CD14-positive monocyte (primary cell): ENCODE measurements at regions not wholly inside any gene's neighbourhood (a gene's known extent, or its start where the extent isn't known, plus 50 kb on each side); places are given as distances from the start of the nearest gene placed in this dataset.
A peak's percentile ranks its signal among the peaks of the same experiment; 100 is the strongest.
"Not testable (repeated sequence)": the region's sequence is repeated elsewhere in the genome, so short reads cannot be mapped to it uniquely, and the experiment has no call there.

Experiments
- DNase-seq, 3 donors: peaks; one replicate each; pipeline ENCODE4 v3.0.0-alpha.2; 2011 to 2022
- H2AFZ ChIP-seq: 2 replicates; pipeline ENCODE4 v1.6.0; 2012; ENCODE audit warnings: mild to moderate bottlenecking, low read depth, low read length, inconsistent platforms; ENCODE audit not compliant: insufficient read depth, poor library complexity, severe bottlenecking
- H3K27ac ChIP-seq, 2 donors: 1 replicate in 1 of 2; 2 replicates in 1 of 2; pipeline ENCODE4 v1.5.1; 2012 to 2013; ENCODE audit warnings: low read length in 2 of 2, control low read depth in 1 of 2, inconsistent platforms in 1 of 2, low read depth in 1 of 2, mild to moderate bottlenecking in 1 of 2
- H3K27me3 ChIP-seq, 2 donors: one replicate each; pipeline versions ENCODE4 v1.6.0 to v1.6.1; 2011 to 2013; ENCODE audit warnings: low read length in 2 of 2; ENCODE audit not compliant: control insufficient read depth in 2 of 2, insufficient read depth in 2 of 2
- H3K36me3 ChIP-seq, 2 donors: replicated peaks in 1 of 2; 1 replicate in 1 of 2; 2 replicates in 1 of 2; pipeline versions ENCODE4 v1.5.1 to v1.6.1; 2012 to 2013; ENCODE audit warnings: low read length in 2 of 2, control low read depth in 1 of 2, inconsistent platforms in 1 of 2, mild to moderate bottlenecking in 1 of 2; ENCODE audit not compliant: insufficient read depth in 2 of 2, control insufficient read depth in 1 of 2
- H3K4me1 ChIP-seq, 2 donors: 1 replicate in 1 of 2; 2 replicates in 1 of 2; pipeline versions ENCODE4 v1.5.1 to v1.6.1; 2012 to 2013; ENCODE audit warnings: low read length in 2 of 2, control low read depth in 1 of 2, inconsistent platforms in 1 of 2, mild to moderate bottlenecking in 1 of 2, moderate library complexity in 1 of 2; ENCODE audit not compliant: insufficient read depth in 2 of 2, control insufficient read depth in 1 of 2
- H3K4me2 ChIP-seq: replicated peaks from 2 replicates; pipeline ENCODE3; 2012; ENCODE audit warnings: low read length, moderate library complexity, mild to moderate bottlenecking; ENCODE audit not compliant: poor library complexity, severe bottlenecking; ENCODE audit errors: extremely low read depth
- H3K4me3 ChIP-seq, 3 experiments: fragments of 200-600 bp in 1 of 3; sonication (generic) in 1 of 3; replicated peaks in 1 of 3; 1 replicate in 2 of 3; 2 replicates in 1 of 3; pipeline ENCODE4 v1.5.1; 2011 to 2013; ENCODE audit warnings: low read length in 3 of 3, mild to moderate bottlenecking in 3 of 3, control low read depth in 2 of 3, low read depth in 2 of 3, inconsistent platforms in 1 of 3, moderate library complexity in 1 of 3
- H3K79me2 ChIP-seq: 2 replicates; pipeline ENCODE4 v1.6.0; 2012; ENCODE audit warnings: mild to moderate bottlenecking, control low read depth, inconsistent platforms, low read length, moderate library complexity; ENCODE audit not compliant: insufficient read depth
- H3K9ac ChIP-seq: 2 replicates; pipeline ENCODE4 v1.6.0; 2017; ENCODE audit warnings: low read length, mild to moderate bottlenecking; ENCODE audit not compliant: insufficient read depth, poor library complexity, severe bottlenecking
- H3K9me3 ChIP-seq, 2 donors: replicated peaks in 1 of 2; 1 replicate in 1 of 2; 2 replicates in 1 of 2; pipeline versions ENCODE4 v1.5.1 to v1.6.1; 2012 to 2013; ENCODE audit warnings: low read length in 2 of 2, control low read depth in 1 of 2; ENCODE audit not compliant: control insufficient read depth in 1 of 2, insufficient read depth in 1 of 2
- H4K20me1 ChIP-seq: 2 replicates; pipeline ENCODE4 v1.6.0; 2012; ENCODE audit warnings: mild to moderate bottlenecking, low read length, control low read depth, moderate library complexity; ENCODE audit not compliant: insufficient read depth
- H3K27ac Mint-ChIP-seq, 7 donors: one replicate each; pipeline ENCODE4 v1.8.0; 2020; ENCODE audit warnings: mild to moderate bottlenecking in 7 of 7, mixed read lengths in 7 of 7, moderate library complexity in 6 of 7, inconsistent platforms in 2 of 7
- H3K27me3 Mint-ChIP-seq, 3 donors: one replicate each; pipeline ENCODE4 v1.8.0; 2021 to 2022; ENCODE audit warnings: low read depth in 3 of 3, mild to moderate bottlenecking in 3 of 3, mixed read lengths in 3 of 3, moderate library complexity in 3 of 3, inconsistent platforms in 1 of 3
- H3K36me3 Mint-ChIP-seq, 2 donors: one replicate each; pipeline ENCODE4 v1.8.0; 2020; ENCODE audit warnings: mixed read lengths in 2 of 2, inconsistent platforms in 1 of 2, mild to moderate bottlenecking in 1 of 2
- H3K4me1 Mint-ChIP-seq: one replicate; pipeline ENCODE4 v1.8.0; 2020; ENCODE audit warnings: mild to moderate bottlenecking, mixed read lengths
- H3K4me3 Mint-ChIP-seq, 2 donors: one replicate each; pipeline ENCODE4 v1.8.0; 2020; ENCODE audit warnings: mild to moderate bottlenecking in 2 of 2, mixed read lengths in 2 of 2, moderate library complexity in 1 of 2
- H3K9me3 Mint-ChIP-seq, 7 donors: one replicate each; pipeline ENCODE4 v1.8.0; 2020 to 2022; ENCODE audit warnings: mixed read lengths in 7 of 7, mild to moderate bottlenecking in 6 of 7, moderate library complexity in 6 of 7, inconsistent platforms in 2 of 7
- CTCF ChIP-seq: fragments of 200-600 bp; IDR thresholded peaks from one replicate; pipeline ENCODE4 v1.8.0; 2022; ENCODE audit warnings: antibody characterized with exemption, mild to moderate bottlenecking
- WGBS: methylation state at CpG from one replicate; pipeline ENCODE4 v1.1.5; 2013; ENCODE audit warnings: missing lambda C conversion rate; ENCODE audit not compliant: insufficient coverage; 5-methylcytosine and 5-hydroxymethylcytosine counted together
- intact Hi-C, 2 donors: fragments of 100-400 bp; cut with micrococcal nuclease; formaldehyde crosslinking; loops; one replicate each; pipeline versions ENCODE4 v1.15.0 to v1.15.1; 2023

DNA sequence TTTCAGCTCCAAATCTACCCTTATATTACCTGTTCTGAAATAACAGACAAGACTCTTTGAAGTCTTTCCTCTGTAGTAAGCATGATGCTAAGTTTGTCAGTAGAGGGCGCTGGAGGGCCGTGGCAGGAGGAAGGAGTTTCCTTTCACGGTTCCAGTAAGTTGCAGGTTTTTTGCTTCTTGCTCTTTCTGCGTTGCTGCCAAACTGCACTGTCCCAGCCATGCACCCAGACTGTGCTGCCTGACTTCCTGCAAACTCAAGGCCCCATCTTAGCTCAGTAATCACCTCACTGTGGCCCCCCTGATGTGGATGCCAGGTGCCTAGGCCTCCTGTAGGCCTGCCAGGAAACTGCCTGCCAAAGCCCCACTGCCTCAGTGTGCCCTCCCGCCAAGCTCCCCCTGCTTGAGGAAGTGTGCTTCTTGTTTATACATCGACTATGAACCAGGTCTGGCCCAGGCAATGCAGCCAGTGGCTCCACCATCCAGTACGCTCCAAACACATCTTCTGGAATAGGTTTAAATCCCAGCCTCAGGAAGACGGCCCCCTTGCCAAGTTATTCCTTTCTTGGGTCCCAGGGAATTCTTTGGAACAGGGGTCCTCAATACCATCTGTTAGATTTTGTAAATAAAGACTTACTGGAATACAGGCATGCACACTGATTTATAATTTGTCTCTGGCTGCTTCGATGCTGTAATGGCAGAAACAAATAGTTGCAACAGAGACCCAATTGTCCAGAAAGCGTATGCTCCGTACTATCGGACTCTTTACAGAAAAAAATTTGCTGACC, 193.7 kb upstream of the LRIG3 start:
- H3K27ac ChIP-seq = no peak overlapping the region
- Mint-ChIP-seq H3K36me3 (no peaks in the 10 kb centered on the region), H3K4me1 (peaks cover 2% of the 10 kb centered on the region), H3K27ac (no peak overlapping the region), H3K9me3 (peaks cover 0 to 2% (median 0%) of the 10 kb centered on the region in 7 donors), H3K4me3 (no peak overlapping the region), H3K27me3 (peaks cover 0 to 1% (median 0%) of the 10 kb centered on the region in 3 donors)
- H3K4me2 ChIP-seq = no peak overlapping the region
- H3K4me3 ChIP-seq = no peak overlapping the region
- H2AFZ ChIP-seq = no peak overlapping the region
- H3K27me3 ChIP-seq = no peaks in the 10 kb centered on the region
- no peaks in the 10 kb centered on the region for H3K36me3 ChIP-seq
- TF ChIP-seq CTCF = peak; percentile 76
- no peaks in the 10 kb centered on the region for H3K9me3 ChIP-seq
- peak; percentile 3 to 19 (median 14) for DNase-seq
- WGBS = 38% methylated on average over 9 of the region's 12 CpGs
- H3K9ac ChIP-seq = no peak overlapping the region
- intact Hi-C loops = no loop called here
- H3K79me2 ChIP-seq = no peaks in the 10 kb centered on the region
- H3K4me1 ChIP-seq = no peaks in the 10 kb centered on the region
- H4K20me1 ChIP-seq = no peaks in the 10 kb centered on the region

DNA sequence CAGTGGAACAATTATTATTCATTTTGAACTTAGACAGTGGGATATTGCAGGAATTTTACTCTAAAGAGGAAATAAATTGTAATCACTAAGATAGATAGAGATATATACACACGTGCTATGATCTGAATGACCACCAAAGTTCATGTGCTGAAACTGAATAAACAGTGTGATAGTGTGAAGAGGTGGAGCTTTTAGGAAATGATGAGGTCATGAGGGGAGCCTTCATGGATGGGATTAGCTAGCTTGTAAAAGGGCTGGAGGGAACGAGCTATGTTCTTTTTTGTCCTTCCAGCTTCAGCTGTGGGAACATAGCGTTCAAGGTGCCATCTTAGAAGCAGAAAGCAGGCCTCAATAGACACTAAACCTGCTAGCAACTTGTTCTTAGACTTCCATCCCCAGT, 191.5 kb upstream of the LRIG3 start:
- H4K20me1 ChIP-seq = no peaks in the 10 kb centered on the region
- H3K27ac ChIP-seq = no peak overlapping the region
- no peaks in the 10 kb centered on the region for H3K36me3 ChIP-seq
- H3K27ac Mint-ChIP-seq = no peak overlapping the region
- WGBS = 88% methylated on average over 1 of the region's 3 CpGs
- no peak for DNase-seq
- no peaks in the 10 kb centered on the region for H3K36me3 Mint-ChIP-seq
- H2AFZ ChIP-seq = no peak overlapping the region
- no peak for TF ChIP-seq CTCF
- H3K9me3 ChIP-seq = no peaks in the 10 kb centered on the region
- no peak overlapping the region for H3K9ac ChIP-seq
- H3K79me2 ChIP-seq = no peaks in the 10 kb centered on the region
- H3K4me3 Mint-ChIP-seq = no peak overlapping the region
- no peak overlapping the region for H3K4me3 ChIP-seq
- no peaks in the 10 kb centered on the region for H3K27me3 ChIP-seq
- peaks cover 2% of the 10 kb centered on the region for H3K4me1 Mint-ChIP-seq
- peaks cover 0 to 2% (median 0%) of the 10 kb centered on the region in 7 donors for H3K9me3 Mint-ChIP-seq
- intact Hi-C loops = no loop called here
- H3K4me2 ChIP-seq = no peak overlapping the region
- no peaks in the 10 kb centered on the region for H3K4me1 ChIP-seq
- peaks cover 0 to 1% (median 0%) of the 10 kb centered on the region in 3 donors for H3K27me3 Mint-ChIP-seq

DNA sequence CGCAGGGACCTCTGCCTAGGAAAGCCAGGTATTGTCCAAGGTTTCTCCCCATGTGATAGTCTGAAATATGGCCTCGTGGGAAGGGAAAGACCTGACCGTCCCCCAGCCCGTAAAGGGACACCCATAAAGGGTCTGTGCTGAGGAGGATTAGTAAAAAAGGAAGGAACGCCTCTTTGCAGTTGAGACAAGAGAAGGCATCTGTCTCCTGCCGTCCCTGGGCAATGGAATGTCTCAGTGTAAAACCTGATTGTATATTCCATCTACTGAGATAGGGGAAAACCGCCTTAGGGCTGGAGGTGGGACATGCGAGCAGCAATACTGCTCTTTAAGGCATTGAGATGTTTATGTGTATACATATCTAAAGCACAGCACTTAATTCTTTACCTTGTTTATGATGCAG, 188.2 kb upstream of the LRIG3 start:
- H4K20me1 ChIP-seq, intact Hi-C loops, H3K4me1 ChIP-seq, H3K4me3 Mint-ChIP-seq, DNase-seq, H3K79me2 ChIP-seq, H3K27me3 ChIP-seq, H3K9ac ChIP-seq, H2AFZ ChIP-seq, H3K9me3 Mint-ChIP-seq, H3K36me3 ChIP-seq, H3K4me2 ChIP-seq, H3K27ac Mint-ChIP-seq, H3K36me3 Mint-ChIP-seq, H3K27ac ChIP-seq, H3K4me1 Mint-ChIP-seq, H3K9me3 ChIP-seq, H3K4me3 ChIP-seq, H3K27me3 Mint-ChIP-seq: not testable (repeated sequence)
- WGBS = 100% methylated on average over 5 of the region's 8 CpGs
